H1 (cell line): ENCODE measurements at regions not wholly inside any gene's neighbourhood (a gene's known extent, or its start where the extent isn't known, plus 50 kb on each side); places are given as distances from the start of the nearest gene placed in this dataset.

Experiments used
- CTCF ChIA-PET: fragments of 300-600 bp; sonication (Branson Sonifier 250); formaldehyde crosslinking; loops from one replicate; lab custom pipeline; 2021; ENCODE audit not compliant: partially characterized antibody; lab: Charles Lee
- POLR2A ChIA-PET: fragments of 300-600 bp; sonication (Branson Sonifier 250); formaldehyde crosslinking; loops from one replicate; lab custom pipeline; 2021; ENCODE audit warnings: inconsistent platforms; ENCODE audit not compliant: partially characterized antibody; lab: Charles Lee
- DNase-seq, 2 experiments: peaks; one replicate each; pipeline versions ENCODE4 v3.0.0 to v3.0.0-alpha.2; 2010 to 2022; ENCODE audit warnings: low spot score in 2 of 2, low read depth in 1 of 2, mixed read lengths in 1 of 2
- FAIRE-seq: peaks from 2 replicates; lab custom pipeline; 2011; peaks lifted over from hg19 to GRCh38; lab: Jason Lieb, UNC
- H2AFZ ChIP-seq: 2 replicates; pipeline ENCODE4 v1.8.1; 2012; ENCODE audit warnings: low read length, inconsistent platforms
- H2AK5ac ChIP-seq: 2 replicates; pipeline ENCODE4 v1.6.1; 2013; ENCODE audit warnings: low read depth, low read length
- H2BK120ac ChIP-seq: replicated peaks from 2 replicates; pipeline ENCODE3; 2013; ENCODE audit warnings: low read depth, low read length, inconsistent platforms
- H2BK12ac ChIP-seq: 2 replicates; pipeline ENCODE4 v1.6.1; 2013; ENCODE audit warnings: low read depth, low read length
- H2BK15ac ChIP-seq: 2 replicates; pipeline ENCODE4 v1.6.1; 2013; ENCODE audit warnings: low read length
- H2BK20ac ChIP-seq: 2 replicates; pipeline ENCODE4 v1.6.1; 2013; ENCODE audit warnings: low read length
- H2BK5ac ChIP-seq: 2 replicates; pipeline ENCODE4 v1.6.1; 2013; ENCODE audit warnings: low read depth, low read length
- H3K14ac ChIP-seq: 2 replicates; pipeline ENCODE4 v1.6.1; 2013; ENCODE audit warnings: inconsistent platforms; ENCODE audit not compliant: insufficient read length
- H3K18ac ChIP-seq: 2 replicates; pipeline ENCODE4 v1.6.1; 2013; ENCODE audit warnings: low read length; ENCODE audit errors: extremely low read depth
- H3K23ac ChIP-seq: 2 replicates; pipeline ENCODE4 v1.6.1; 2013; ENCODE audit warnings: inconsistent platforms; ENCODE audit not compliant: insufficient read length
- H3K23me2 ChIP-seq: 2 replicates; pipeline ENCODE4 v1.6.1; 2013; ENCODE audit warnings: low read depth, low read length
- H3K27ac ChIP-seq: 2 replicates; pipeline ENCODE4 v1.6.1; 2011; ENCODE audit warnings: low read depth, low read length, inconsistent platforms
- H3K27me3 ChIP-seq, 4 experiments: replicated peaks in 1 of 4; 1 replicate in 1 of 4; 2 replicates in 3 of 4; pipeline versions ENCODE4 v1.6.1 to v1.8.1; 2011 to 2013; ENCODE audit warnings: low read length in 3 of 4, mild to moderate bottlenecking in 3 of 4, inconsistent platforms in 2 of 4, mixed read lengths in 2 of 4, moderate library complexity in 1 of 4; ENCODE audit not compliant: control insufficient read depth in 3 of 4, insufficient read depth in 3 of 4; ENCODE audit errors: extremely low read depth in 1 of 4
- H3K36me3 ChIP-seq, 4 experiments: 2 replicates each; pipeline versions ENCODE4 v1.6.1 to v1.8.1; 2011 to 2013; ENCODE audit warnings: mild to moderate bottlenecking in 4 of 4, low read length in 3 of 4, moderate library complexity in 2 of 4, control low read depth in 1 of 4, inconsistent platforms in 1 of 4; ENCODE audit not compliant: insufficient read depth in 4 of 4, control insufficient read depth in 2 of 4
- H3K4ac ChIP-seq: replicated peaks from 2 replicates; pipeline ENCODE3; 2013; ENCODE audit warnings: low read length, low read depth, mixed read lengths, inconsistent platforms; ENCODE audit not compliant: insufficient read length
- H3K4me1 ChIP-seq, 4 experiments: replicated peaks in 1 of 4; 1 replicate in 1 of 4; 2 replicates in 3 of 4; pipeline versions ENCODE4 v1.6.1 to v1.8.1; 2011 to 2013; ENCODE audit warnings: low read length in 3 of 4, inconsistent platforms in 2 of 4, mixed read lengths in 1 of 4; ENCODE audit not compliant: insufficient read depth in 4 of 4, control insufficient read depth in 3 of 4
- H3K4me2 ChIP-seq, 2 experiments: 2 replicates each; pipeline versions ENCODE4 v1.6.1 to v1.8.1; 2011 to 2013; ENCODE audit warnings: low read depth in 2 of 2, low read length in 2 of 2, control low read depth in 1 of 2, inconsistent platforms in 1 of 2, mild to moderate bottlenecking in 1 of 2; ENCODE audit not compliant: insufficient read depth in 1 of 2
- H3K4me3 ChIP-seq, 4 experiments: fragments of 200-600, 300-600 bp in 1 of 4; sonication (generic), shearing (Covaris generic), sonication (Bioruptor Twin) in 1 of 4; 2 replicates each; pipeline versions ENCODE4 v1.5.1 to v1.8.1; 2011 to 2016; ENCODE audit warnings: low read length in 4 of 4, low read depth in 3 of 4, control low read depth in 2 of 4, inconsistent platforms in 2 of 4, mild to moderate bottlenecking in 2 of 4, mixed read lengths in 1 of 4, moderate library complexity in 1 of 4; ENCODE audit not compliant: insufficient read depth in 2 of 4; ENCODE audit errors: extremely low read depth in 1 of 4
- H3K56ac ChIP-seq: replicated peaks from 2 replicates; pipeline ENCODE3; 2013; ENCODE audit warnings: low read depth, mild to moderate bottlenecking, mixed read lengths, low read length, inconsistent platforms; ENCODE audit not compliant: insufficient read length
- H3K79me1 ChIP-seq: 2 replicates; pipeline ENCODE4 v1.6.1; 2013; ENCODE audit warnings: low read depth, low read length, control low read depth
- H3K79me2 ChIP-seq, 2 experiments: 2 replicates each; pipeline versions ENCODE4 v1.6.1 to v1.8.1; 2012 to 2013; ENCODE audit warnings: low read length in 2 of 2, mild to moderate bottlenecking in 2 of 2, inconsistent platforms in 1 of 2; ENCODE audit not compliant: insufficient read depth in 2 of 2, control insufficient read depth in 1 of 2
- H3K9ac ChIP-seq, 4 experiments: replicated peaks in 1 of 4; 1 replicate in 1 of 4; 2 replicates in 3 of 4; pipeline versions ENCODE4 v1.6.1 to v1.8.1; 2011 to 2013; ENCODE audit warnings: low read depth in 3 of 4, low read length in 3 of 4, control low read depth in 2 of 4, mild to moderate bottlenecking in 2 of 4, moderate library complexity in 2 of 4, inconsistent platforms in 1 of 4; ENCODE audit errors: extremely low read depth in 1 of 4
- H3K9me3 ChIP-seq, 2 experiments: 2 replicates each; pipeline versions ENCODE4 v1.6.1 to v1.8.1; 2012 to 2013; ENCODE audit warnings: mild to moderate bottlenecking in 2 of 2, moderate library complexity in 2 of 2, control low read depth in 1 of 2, inconsistent platforms in 1 of 2, low read depth in 1 of 2, low read length in 1 of 2, mixed read lengths in 1 of 2; ENCODE audit not compliant: insufficient read depth in 2 of 2
- H4K20me1 ChIP-seq, 2 experiments: replicated peaks in 1 of 2; 2 replicates each; pipeline versions ENCODE3 to v1.8.1; 2011 to 2013; ENCODE audit warnings: inconsistent platforms in 2 of 2, low read length in 2 of 2, mild to moderate bottlenecking in 1 of 2; ENCODE audit not compliant: insufficient read depth in 2 of 2, control insufficient read depth in 1 of 2
- H4K5ac ChIP-seq: 2 replicates; pipeline ENCODE4 v1.6.1; 2013; ENCODE audit warnings: low read length, low read depth, mixed read lengths, inconsistent platforms; ENCODE audit not compliant: insufficient read length
- H4K8ac ChIP-seq: 2 replicates; pipeline ENCODE4 v1.8.0; 2013; ENCODE audit warnings: mild to moderate bottlenecking, moderate library complexity, low read length, inconsistent platforms; ENCODE audit not compliant: insufficient read depth; ENCODE audit errors: extremely low read depth
- H4K91ac ChIP-seq: replicated peaks from 2 replicates; pipeline ENCODE3; 2013; ENCODE audit warnings: low read length, mixed read lengths, inconsistent platforms; ENCODE audit not compliant: insufficient read length
- BACH1 ChIP-seq: IDR thresholded peaks from 2 replicates; pipeline ENCODE4 v1.6.1; 2012; ENCODE audit warnings: low read length, improper control_type of control experiment
- BRCA1 ChIP-seq: IDR thresholded peaks from 2 replicates; pipeline ENCODE4 v1.6.1; 2012; ENCODE audit warnings: low read depth, low read length, improper control_type of control experiment
- CHD2 ChIP-seq: IDR thresholded peaks from 2 replicates; pipeline ENCODE4 v1.6.1; 2012; ENCODE audit warnings: low read length, improper control_type of control experiment
- FOSL1 ChIP-seq: IDR thresholded peaks from 2 replicates; pipeline ENCODE4 v1.6.1; 2011; ENCODE audit warnings: mild to moderate bottlenecking, low read depth, low read length, moderate library complexity; ENCODE audit not compliant: insufficient read depth
- KDM4A ChIP-seq: IDR thresholded peaks from one replicate; pipeline ENCODE4 v1.7.1; 2012; ENCODE audit warnings: low read depth, mild to moderate bottlenecking, moderate library complexity, low read length, inconsistent platforms; ENCODE audit not compliant: severe bottlenecking
- RBBP5 ChIP-seq: IDR thresholded peaks from 2 replicates; pipeline ENCODE4 v1.7.1; 2012; ENCODE audit warnings: low read depth, mild to moderate bottlenecking, inconsistent platforms, low read length, moderate library complexity, borderline replicate concordance
- YY1 ChIP-seq: IDR thresholded peaks from 2 replicates; pipeline ENCODE4 v1.6.1; 2011; ENCODE audit warnings: low read depth, mild to moderate bottlenecking, low read length
- WGBS, 2 experiments: shearing (Covaris generic) in 1 of 2; methylation state at CpG; one replicate each; pipeline versions ENCODE4 v1.1.6 to v1.1.7; 2013 to 2015; ENCODE audit warnings: low lambda C conversion rate in 2 of 2, mixed read lengths in 2 of 2, inconsistent platforms in 1 of 2, low coverage in 1 of 2, missing lambda C conversion rate in 1 of 2; ENCODE audit not compliant: insufficient replicate concordance in 2 of 2, insufficient coverage in 1 of 2, insufficient read length in 1 of 2; ENCODE audit errors: extremely low coverage in 1 of 2, missing lambda C conversion rate in 1 of 2; 5-methylcytosine and 5-hydroxymethylcytosine counted together

DNA sequence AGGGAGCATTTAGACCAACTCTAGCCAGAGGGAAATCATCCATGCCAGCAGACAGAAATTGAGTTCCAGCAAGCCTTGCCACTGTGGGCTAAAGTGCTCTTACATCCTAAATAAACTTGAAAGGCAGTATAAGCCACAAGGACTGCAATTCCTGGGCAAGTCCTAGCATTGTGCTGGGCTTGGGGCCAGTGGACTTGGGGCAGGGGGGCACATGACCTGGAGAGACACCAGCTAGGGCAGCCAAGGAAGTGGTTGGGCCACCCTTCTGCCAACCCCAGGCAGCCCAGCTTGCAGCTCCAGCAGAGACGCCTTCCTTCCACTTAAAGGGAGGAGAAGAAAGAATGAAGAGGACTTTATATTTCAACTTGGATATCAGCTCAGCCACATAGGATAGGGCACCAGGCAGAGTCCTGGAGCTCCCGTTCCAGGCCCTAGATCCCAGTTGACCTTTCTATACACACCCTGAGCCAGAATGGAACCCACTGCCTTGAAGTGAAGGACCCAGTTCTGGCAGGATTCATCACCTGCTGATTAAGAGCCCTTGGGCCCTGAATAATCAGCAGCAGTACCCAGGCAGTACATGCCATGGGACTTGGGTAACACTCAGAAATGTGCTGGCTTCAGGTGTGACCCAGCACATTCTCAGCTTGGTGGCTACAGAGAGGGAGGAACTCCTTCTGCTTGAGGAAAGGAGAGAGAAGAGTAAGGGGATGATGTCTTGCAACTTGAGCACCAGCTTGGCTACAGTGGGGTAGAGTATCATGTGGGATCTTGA is 153.0 kb downstream of the GNAI1 start:
- H3K56ac ChIP-seq = no peak overlapping the region
- H3K79me2 ChIP-seq = no peaks in the 10 kb centered on the region
- H3K4me1 ChIP-seq = no peaks in the 10 kb centered on the region
- no peak for DNase-seq
- no peak overlapping the region for H3K4ac ChIP-seq
- H3K9ac ChIP-seq = no peak overlapping the region
- no peak overlapping the region for H4K5ac ChIP-seq
- no peak overlapping the region for H2BK20ac ChIP-seq
- ChIA-PET CTCF (interaction anchor here (1.0 to 2.0 kb wide), 8 partner anchors 13 to 227 kb away, joined by 3 to 17 read pairs (median 4); partner anchors contain the start of gene GNAI1), POLR2A (no interaction called here)
- no peak overlapping the region for H2AK5ac ChIP-seq
- H4K20me1 ChIP-seq = no peaks in the 10 kb centered on the region
- H2BK120ac ChIP-seq = no peak overlapping the region
- H3K23me2 ChIP-seq = no peaks in the 10 kb centered on the region
- no peak overlapping the region for H2BK5ac ChIP-seq
- no peaks in the 10 kb centered on the region for H3K36me3 ChIP-seq
- no peak overlapping the region for H3K4me2 ChIP-seq
- H3K9me3 ChIP-seq = no peaks in the 10 kb centered on the region
- H3K18ac ChIP-seq = no peak overlapping the region
- no peak overlapping the region for H3K14ac ChIP-seq
- no peak overlapping the region for H2AFZ ChIP-seq
- FAIRE-seq = no peak
- TF ChIP-seq YY1 (no peak), RBBP5 (no peak), BACH1 (no peak), FOSL1 (no peak), CHD2 (no peak), KDM4A (no peak), BRCA1 (no peak)
- no peak overlapping the region for H3K27ac ChIP-seq
- H3K79me1 ChIP-seq = no peaks in the 10 kb centered on the region
- no peak overlapping the region for H4K91ac ChIP-seq
- no peaks in the 10 kb centered on the region; a peak in 1 of 7 replicates for H3K27me3 ChIP-seq
- H4K8ac ChIP-seq = no peak overlapping the region; the same call in 1 of the 2 replicates
- H3K4me3 ChIP-seq = no peak overlapping the region
- H2BK12ac ChIP-seq = no peak overlapping the region; the same call in 1 of the 2 replicates
- 92% methylated on average over 2 of the region's 2 CpGs; no CpG with 5 or more reads in 1 of the 2 experiments for WGBS, 2 experiments
- H3K23ac ChIP-seq = no peak overlapping the region
- H2BK15ac ChIP-seq = no peak overlapping the region
